ENCODE measurements at regions not wholly inside any gene's neighbourhood (a gene's known extent, or its start where the extent isn't known, plus 50 kb on each side); places are given as distances from the start of the nearest gene placed in this dataset.

- DNase-seq (ENCODE audit: low read depth in 2 of 2) = no peak
Measured at GRCh38 chr2:59674100-59674499, 879.4 kb downstream of the BCL11A start.

- no peak for DNase-seq (ENCODE audit: low read depth in 2 of 2)
Measured at GRCh38 chr2:59665021-59665420, 888.4 kb downstream of the BCL11A start.

GRCh38 chr2:59662127-59662861 is 891.2 kb downstream of the BCL11A start:
- DNase-seq (ENCODE audit: low read depth in 2 of 2) = no peak

GRCh38 chr2:59660262-59660661 is 893.2 kb downstream of the BCL11A start:
- DNase-seq (ENCODE audit: low read depth in 2 of 2) = no peak

- no peak for DNase-seq (ENCODE audit: low read depth in 2 of 2)
Measured at GRCh38 chr2:59658906-59659635, 894.4 kb downstream of the BCL11A start.

- no peak for DNase-seq (ENCODE audit: low read depth in 2 of 2)
Measured at GRCh38 chr2:59655809-59656208, 897.6 kb downstream of the BCL11A start.

GRCh38 chr2:59654710-59655109 is 898.7 kb downstream of the BCL11A start:
- DNase-seq (ENCODE audit: low read depth in 2 of 2) = no peak

- no peak for DNase-seq (ENCODE audit: low read depth in 2 of 2)
Measured at GRCh38 chr2:59653164-59653563, 900.3 kb downstream of the BCL11A start.

GRCh38 chr2:59630789-59631188 is 922.7 kb downstream of the BCL11A start:
- DNase-seq (ENCODE audit: low read depth in 2 of 2) = no peak

GRCh38 chr2:59627599-59627998 is 925.9 kb downstream of the BCL11A start:
- no peak for DNase-seq (ENCODE audit: low read depth in 2 of 2)

GRCh38 chr2:59622599-59623308 is 930.7 kb downstream of the BCL11A start:
- no peak for DNase-seq (ENCODE audit: low read depth in 2 of 2)

- no peak for DNase-seq (ENCODE audit: low read depth in 2 of 2)
Measured at GRCh38 chr2:59604123-59604522, 949.3 kb downstream of the BCL11A start.

- no peak for DNase-seq (ENCODE audit: low read depth in 2 of 2)
Measured at GRCh38 chr2:59594671-59595222, 958.7 kb downstream of the BCL11A start.

GRCh38 chr2:59590798-59591197 is 962.7 kb downstream of the BCL11A start:
- DNase-seq (ENCODE audit: low read depth in 2 of 2) = no peak

GRCh38 chr2:59589881-59590280 is 963.6 kb downstream of the BCL11A start:
- DNase-seq (ENCODE audit: low read depth in 2 of 2) = no peak

GRCh38 chr2:59588286-59588685 is 965.2 kb downstream of the BCL11A start:
- no peak for DNase-seq (ENCODE audit: low read depth in 2 of 2)

GRCh38 chr2:59586176-59586575 is 967.3 kb downstream of the BCL11A start:
- no peak for DNase-seq (ENCODE audit: low read depth in 2 of 2)

- DNase-seq (ENCODE audit: low read depth in 2 of 2) = no peak
Measured at GRCh38 chr2:59585655-59586054, 967.8 kb downstream of the BCL11A start.

GRCh38 chr2:59584958-59585357 is 968.5 kb downstream of the BCL11A start:
- no peak for DNase-seq (ENCODE audit: low read depth in 2 of 2)

- no peak for DNase-seq (ENCODE audit: low read depth in 2 of 2)
Measured at GRCh38 chr2:59583173-59583765, 970.2 kb downstream of the BCL11A start.

GRCh38 chr2:59578349-59578748 is 975.1 kb downstream of the BCL11A start:
- DNase-seq (ENCODE audit: low read depth in 2 of 2) = no peak

- no peak for DNase-seq (ENCODE audit: low read depth in 2 of 2)
Measured at GRCh38 chr2:59575191-59575590, 978.3 kb downstream of the BCL11A start.
